ENCODE measurements at regions not wholly inside any gene's neighbourhood (a gene's known extent, or its start where the extent isn't known, plus 50 kb on each side); places are given as distances from the start of the nearest gene placed in this dataset.
"Not testable (repeated sequence)": the region's sequence is repeated elsewhere in the genome, so short reads cannot be mapped to it uniquely, and the experiment has no call there.

GRCh38 chr9:110016340-110016739 lies 191.6 kb downstream of the C9orf152 start:
- no peak overlapping the region for H3K4me2 ChIP-seq (ENCODE audit: low read length)
- no peaks in the 10 kb centered on the region for H3K36me3 ChIP-seq (ENCODE audit: insufficient read depth, low read length)
- H3F3A ChIP-seq (ENCODE audit: insufficient read depth, low read length) = no peaks in the 10 kb centered on the region
- no peaks in the 10 kb centered on the region for H4K20me1 ChIP-seq (ENCODE audit: insufficient read depth, low read length)
- no peaks in the 10 kb centered on the region for H3K27me3 ChIP-seq (ENCODE audit: insufficient read depth, low read length)
- no peak overlapping the region for H3K27ac ChIP-seq (ENCODE audit: low read depth, low read length, poor library complexity, severe bottlenecking)
- no peaks in the 10 kb centered on the region for H3K4me1 ChIP-seq (ENCODE audit: insufficient read depth, low read length, severe bottlenecking)
- H3K9ac ChIP-seq (ENCODE audit: low read length) = no peak overlapping the region
- TF ChIP-seq CTCF (IDR thresholded peaks at IDR 0.05; ENCODE audit: low read length) = no peak
- no peak for TF ChIP-seq EZH2 (IDR thresholded peaks at IDR 0.05; ENCODE audit: borderline replicate concordance, low read length)
- no peaks in the 10 kb centered on the region for H3K79me2 ChIP-seq (ENCODE audit: insufficient read depth, low read length)
- H3K9me2 ChIP-seq (ENCODE audit: low read depth, low read length) = no peaks in the 10 kb centered on the region
- no peak overlapping the region for H2AFZ ChIP-seq (ENCODE audit: low read length)
- no peaks in the 10 kb centered on the region for H3K9me3 ChIP-seq (ENCODE audit: low read length)
- H3K4me3 ChIP-seq (ENCODE audit: low read depth, low read length, poor library complexity, severe bottlenecking) = no peak overlapping the region

- not testable (repeated sequence) for H3K9ac ChIP-seq (ENCODE audit: low read length); H3K4me2 ChIP-seq (ENCODE audit: low read length); H2AFZ ChIP-seq (ENCODE audit: low read length); H3K4me1 ChIP-seq (ENCODE audit: insufficient read depth, low read length, severe bottlenecking); H3K9me3 ChIP-seq (ENCODE audit: low read length); H3F3A ChIP-seq (ENCODE audit: insufficient read depth, low read length); H3K27me3 ChIP-seq (ENCODE audit: insufficient read depth, low read length); H3K36me3 ChIP-seq (ENCODE audit: insufficient read depth, low read length); H3K27ac ChIP-seq (ENCODE audit: low read depth, low read length, poor library complexity, severe bottlenecking); H4K20me1 ChIP-seq (ENCODE audit: insufficient read depth, low read length); H3K79me2 ChIP-seq (ENCODE audit: insufficient read depth, low read length); H3K4me3 ChIP-seq (ENCODE audit: low read depth, low read length, poor library complexity, severe bottlenecking); H3K9me2 ChIP-seq (ENCODE audit: low read depth, low read length)
These were observed 187.7 kb downstream of the C9orf152 start for GRCh38 chr9:110020216-110020615.

- H3K9ac ChIP-seq (ENCODE audit: low read length) = no peak overlapping the region
- H3K27me3 ChIP-seq (ENCODE audit: insufficient read depth, low read length) = no peaks in the 10 kb centered on the region
- 0 out of 2 replicates have a peak overlapping the region, but pooled peaks have one; percentile 5 for H2AFZ ChIP-seq (ENCODE audit: low read length)
- no peaks in the 10 kb centered on the region for H3K9me2 ChIP-seq (ENCODE audit: low read depth, low read length)
- no peaks in the 10 kb centered on the region for H3K36me3 ChIP-seq (ENCODE audit: insufficient read depth, low read length)
- no peaks in the 10 kb centered on the region for H3F3A ChIP-seq (ENCODE audit: insufficient read depth, low read length)
- H3K79me2 ChIP-seq (ENCODE audit: insufficient read depth, low read length) = no peaks in the 10 kb centered on the region
- no peak overlapping the region; the same call in 1 of the 2 replicates for H3K4me2 ChIP-seq (ENCODE audit: low read length)
- H3K4me3 ChIP-seq (ENCODE audit: low read depth, low read length, poor library complexity, severe bottlenecking) = no peak overlapping the region
- no peaks in the 10 kb centered on the region for H3K9me3 ChIP-seq (ENCODE audit: low read length)
- TF ChIP-seq CTCF (IDR thresholded peaks at IDR 0.05; ENCODE audit: low read length) (no peak), EZH2 (IDR thresholded peaks at IDR 0.05; ENCODE audit: borderline replicate concordance, low read length) (no peak)
- no peaks in the 10 kb centered on the region for H4K20me1 ChIP-seq (ENCODE audit: insufficient read depth, low read length)
- H3K27ac ChIP-seq (ENCODE audit: low read depth, low read length, poor library complexity, severe bottlenecking) = peak overlapping the region; percentile 15
- H3K4me1 ChIP-seq (ENCODE audit: insufficient read depth, low read length, severe bottlenecking) = peaks cover 13% of the 10 kb centered on the region
These were observed 186.1 kb downstream of the C9orf152 start for GRCh38 chr9:110021891-110022290.

- not testable (repeated sequence) for H3K4me3 ChIP-seq (ENCODE audit: low read depth, low read length, poor library complexity, severe bottlenecking); H3K9ac ChIP-seq (ENCODE audit: low read length); H3K27ac ChIP-seq (ENCODE audit: low read depth, low read length, poor library complexity, severe bottlenecking); H3F3A ChIP-seq (ENCODE audit: insufficient read depth, low read length); H3K4me2 ChIP-seq (ENCODE audit: low read length); H3K9me2 ChIP-seq (ENCODE audit: low read depth, low read length); H3K9me3 ChIP-seq (ENCODE audit: low read length); H2AFZ ChIP-seq (ENCODE audit: low read length); H3K36me3 ChIP-seq (ENCODE audit: insufficient read depth, low read length); H4K20me1 ChIP-seq (ENCODE audit: insufficient read depth, low read length); H3K79me2 ChIP-seq (ENCODE audit: insufficient read depth, low read length); H3K27me3 ChIP-seq (ENCODE audit: insufficient read depth, low read length)
- H3K4me1 ChIP-seq (ENCODE audit: insufficient read depth, low read length, severe bottlenecking) = peaks cover 23% of the 10 kb centered on the region
These were observed 184.7 kb downstream of the C9orf152 start for GRCh38 chr9:110023221-110023620.
